K562 (cell line): ENCODE measurements at regions not wholly inside any gene's neighbourhood (a gene's known extent, or its start where the extent isn't known, plus 50 kb on each side); places are given as distances from the start of the nearest gene placed in this dataset.

Experiments
- ATAC-seq: fragments of 200-7000 bp; cut with Tn5 transposase; 3 replicates; pipeline ENCODE4 v1.9.1; 2020; ENCODE audit warnings: moderate library complexity
- BruUV-seq: library from RNA; stranded (reverse); fragments of 400-500 nt; replicated peaks from 2 replicates; lab custom pipeline; 2021; lab: Mats Ljungman, UMichigan
- CTCF ChIA-PET: fragments of 300-600 bp; formaldehyde crosslinking; extraction: SDS; loops from one replicate; lab custom pipeline; 2021; ENCODE audit warnings: low intra/inter-chr PET ratio; lab: Yijun Ruan, JAX
- POLR2A ChIA-PET: fragments of 300-600, 350-650 bp; sonication (Branson Sonifier 250); formaldehyde crosslinking; extraction: SDS; loops from one replicate; lab custom pipeline; 2021; ENCODE audit warnings: antibody characterized with exemption, inconsistent platforms; lab: Yijun Ruan, JAX
- DNase-seq, 4 experiments: peaks; one replicate each; pipeline versions ENCODE4 v3.0.0 to v3.0.0-alpha.2; 2011 to 2018; ENCODE audit warnings: low spot score in 3 of 4, mixed read lengths in 3 of 4; ENCODE audit errors: extremely low read depth in 1 of 4
- FAIRE-seq: peaks from 2 replicates; lab custom pipeline; 2011; peaks lifted over from hg19 to GRCh38; lab: Jason Lieb, UNC
- H2AFZ ChIP-seq: 2 replicates; pipeline ENCODE4 v1.6.0; 2011; ENCODE audit warnings: low read depth, low read length, control low read depth, inconsistent platforms
- H3K27ac ChIP-seq: fragments of 200-600 bp; 3 replicates; pipeline ENCODE4 v1.8.0; 2011; ENCODE audit warnings: low read depth, mild to moderate bottlenecking, control low read depth, inconsistent platforms, low read length, moderate library complexity, mixed read lengths; ENCODE audit errors: extremely low read depth
- H3K27me3 ChIP-seq, 2 experiments: fragments of 300-600 bp in 1 of 2; 2 replicates in 1 of 2; 3 replicates in 1 of 2; pipeline versions ENCODE4 v1.6.0 to v1.8.0; 2011; ENCODE audit warnings: inconsistent platforms in 2 of 2, low read length in 2 of 2, mild to moderate bottlenecking in 1 of 2, mixed read lengths in 1 of 2, moderate library complexity in 1 of 2; ENCODE audit not compliant: control insufficient read depth in 2 of 2, insufficient read depth in 2 of 2
- H3K36me3 ChIP-seq: fragments of 300-600 bp; 3 replicates; pipeline ENCODE4 v1.8.0; 2011; ENCODE audit warnings: mild to moderate bottlenecking, low read length, inconsistent platforms; ENCODE audit not compliant: control insufficient read depth, insufficient read depth
- H3K4me1 ChIP-seq, 2 experiments: fragments of 200-600 bp in 1 of 2; replicated peaks in 1 of 2; 2 replicates in 1 of 2; 3 replicates in 1 of 2; pipeline versions ENCODE4 v1.5.1 to v1.8.0; 2011; ENCODE audit warnings: inconsistent platforms in 2 of 2, low read length in 2 of 2, mild to moderate bottlenecking in 1 of 2, mixed read lengths in 1 of 2, moderate library complexity in 1 of 2; ENCODE audit not compliant: control insufficient read depth in 2 of 2, insufficient read depth in 2 of 2
- H3K4me2 ChIP-seq: 2 replicates; pipeline ENCODE4 v1.6.1; 2011; ENCODE audit warnings: low read length, control low read depth, inconsistent platforms, mixed read lengths; ENCODE audit not compliant: insufficient read depth
- H3K4me3 ChIP-seq: fragments of 200-600 bp; sonication (generic), shearing (Covaris generic); 2 replicates; pipeline ENCODE4 v1.5.1; 2016; ENCODE audit warnings: control low read depth, inconsistent platforms
- H3K79me2 ChIP-seq: fragments of 200-600 bp; 3 replicates; pipeline ENCODE4 v1.8.0; 2011; ENCODE audit warnings: low read length, inconsistent platforms; ENCODE audit not compliant: control insufficient read depth, insufficient read depth
- H3K9ac ChIP-seq, 2 experiments: 2 replicates each; pipeline versions ENCODE4 v1.6.0 to v1.6.1; 2011; ENCODE audit warnings: low read depth in 2 of 2, low read length in 2 of 2, control low read depth in 1 of 2, inconsistent platforms in 1 of 2, mild to moderate bottlenecking in 1 of 2, mixed read lengths in 1 of 2; ENCODE audit not compliant: insufficient read depth in 1 of 2
- H3K9me1 ChIP-seq: one replicate; pipeline ENCODE4 v1.6.0; 2011; ENCODE audit warnings: inconsistent platforms, mild to moderate bottlenecking, low read length, moderate library complexity; ENCODE audit not compliant: control insufficient read depth, insufficient read depth
- H3K9me3 ChIP-seq: replicated peaks from 2 replicates; pipeline ENCODE4 v1.5.1; 2011; ENCODE audit warnings: low read depth, low read length, inconsistent platforms; ENCODE audit not compliant: control insufficient read depth, insufficient read depth
- H4K20me1 ChIP-seq: replicated peaks from 2 replicates; pipeline ENCODE4 v1.6.1; 2011; ENCODE audit warnings: low read length, inconsistent platforms, mixed read lengths; ENCODE audit not compliant: control insufficient read depth, insufficient read depth
- ASH1L ChIP-seq: fragments of 450-650 bp; IDR thresholded peaks from 2 replicates; pipeline ENCODE4 v1.6.1; 2018; ENCODE audit warnings: borderline replicate concordance, mild to moderate bottlenecking, low read depth; ENCODE audit not compliant: partially characterized antibody
- BRF2 ChIP-seq: IDR thresholded peaks from 3 replicates; pipeline ENCODE4 v1.6.1; 2011; ENCODE audit warnings: borderline replicate concordance, mild to moderate bottlenecking; ENCODE audit not compliant: insufficient read length, insufficient read depth
- CLOCK ChIP-seq: fragments of 250-450 bp; sonication (Bioruptor Pico); IDR thresholded peaks from 2 replicates; pipeline ENCODE4 v1.4.0; 2020; ENCODE audit warnings: mild to moderate bottlenecking, moderate library complexity, borderline replicate concordance
- FOXJ3 ChIP-seq: sonication (generic); formaldehyde crosslinking; IDR thresholded peaks from 2 replicates; pipeline ENCODE4 v1.4.0; 2020; ENCODE audit warnings: mild to moderate bottlenecking, missing genetic modification reagents
- GABPA ChIP-seq: fragments of 200-800 bp; sonication (Bioruptor generic); conservative IDR thresholded peaks from 2 replicates; pipeline ENCODE4 v1.6.1; 2016; ENCODE audit warnings: low read depth, missing genetic modification characterization, missing compliant biosample characterization
- NCOA2 ChIP-seq, 2 experiments: fragments of 450-650 bp; IDR thresholded peaks; 2 replicates each; pipeline ENCODE4 v1.6.1; 2018; ENCODE audit warnings: mild to moderate bottlenecking in 2 of 2, moderate library complexity in 1 of 2; ENCODE audit not compliant: partially characterized antibody in 2 of 2
- NCOA6 ChIP-seq: fragments of 450-650 bp; IDR thresholded peaks from 2 replicates; pipeline ENCODE4 v1.6.1; 2017; ENCODE audit warnings: mild to moderate bottlenecking
- NR2C1 ChIP-seq, 2 experiments: fragments of 450-650 bp; IDR thresholded peaks; 2 replicates each; pipeline ENCODE4 v1.6.1; 2017; ENCODE audit warnings: mild to moderate bottlenecking in 2 of 2, antibody characterized with exemption in 1 of 2, inconsistent platforms in 1 of 2, missing compliant biosample characterization in 1 of 2, missing genetic modification characterization in 1 of 2
- RBM25 ChIP-seq: fragments of 200-400 bp; formaldehyde crosslinking; IDR thresholded peaks from 2 replicates; pipeline ENCODE4 v1.6.1; 2018; ENCODE audit warnings: low read length, low read depth, moderate library complexity; ENCODE audit not compliant: severe bottlenecking
- ZBTB34 ChIP-seq: fragments of 250-450 bp; sonication (Bioruptor Pico); IDR thresholded peaks from 2 replicates; pipeline ENCODE4 v1.8.0; 2021; ENCODE audit warnings: mild to moderate bottlenecking, moderate library complexity
- ZNF165 ChIP-seq: fragments of 250-450 bp; sonication (Bioruptor Pico); IDR thresholded peaks from 2 replicates; pipeline ENCODE4 v1.4.0; 2020; ENCODE audit warnings: borderline replicate concordance
- ZNF3 ChIP-seq: fragments of 250-450 bp; sonication (Bioruptor Pico); IDR thresholded peaks from 2 replicates; pipeline ENCODE4 v1.5.0; 2021; ENCODE audit warnings: mild to moderate bottlenecking, moderate library complexity
- ZNF740 ChIP-seq, 3 experiments: fragments of 200-800 bp in 1 of 3; sonication (Bioruptor generic) in 1 of 3; sonication (generic) in 1 of 3; formaldehyde crosslinking in 1 of 3; IDR thresholded peaks; 2 replicates each; pipeline versions ENCODE4 v1.6.1 to v1.8.0; 2016 to 2022; ENCODE audit warnings: mild to moderate bottlenecking in 2 of 3, missing compliant biosample characterization in 2 of 3, missing genetic modification characterization in 2 of 3, missing genetic modification reagents in 1 of 3
- WGBS: fragments of 100-300 bp; shearing (Covaris generic); methylation state at CpG from one replicate; pipeline ENCODE4 v1.1.6; 2016; ENCODE audit warnings: low coverage, mixed read lengths; ENCODE audit not compliant: insufficient coverage; ENCODE audit errors: missing lambda C conversion rate; 5-methylcytosine and 5-hydroxymethylcytosine counted together
- in situ Hi-C: fragments of 300-500 bp; cut with MboI; formaldehyde crosslinking; loops from 4 replicates; pipeline ENCODE4 v1.15.0; 2018; ENCODE audit warnings: inconsistent platforms, mixed read lengths
- intact Hi-C: fragments of 100-400 bp; cut with micrococcal nuclease; formaldehyde crosslinking; loops from 2 replicates; pipeline ENCODE4 v1.14.2; 2022

- FAIRE-seq (no peak), ATAC-seq (no peak), DNase-seq (no peak)
- 0% methylated on average over 2 of the region's 2 CpGs for WGBS
- no peaks in the 10 kb centered on the region for H3K9me3 ChIP-seq
- in situ Hi-C loops = no loop called here
- H3K36me3 ChIP-seq = no peaks in the 10 kb centered on the region
- no peak overlapping the region for H3K27ac ChIP-seq
- no peak overlapping the region for H3K4me3 ChIP-seq
- H2AFZ ChIP-seq = no peak overlapping the region
- H3K4me2 ChIP-seq = no peak overlapping the region
- H3K9me1 ChIP-seq = no peaks in the 10 kb centered on the region
- intact Hi-C loops = no loop called here
- H3K27me3 ChIP-seq = no peaks in the 10 kb centered on the region
- no peaks in the 10 kb centered on the region for H3K79me2 ChIP-seq
- no peak overlapping the region for H3K9ac ChIP-seq
- H4K20me1 ChIP-seq = no peaks in the 10 kb centered on the region
- BruUV-seq = no TSS peak
- POLR2A ChIA-PET = no interaction called here
- CTCF ChIA-PET = no interaction called here
- no peaks in the 10 kb centered on the region for H3K4me1 ChIP-seq
- TF ChIP-seq CLOCK (CRISPR knock-in tag) = no peak
- no peak for TF ChIP-seq ASH1L
- no peak for TF ChIP-seq NCOA6
- no peak for TF ChIP-seq ZBTB34 (CRISPR knock-in tag)
- no peak for TF ChIP-seq ZNF165 (CRISPR knock-in tag)
- no peak for TF ChIP-seq ZNF3
- no peak for TF ChIP-seq RBM25
- no peak for TF ChIP-seq GABPA (tag)
- TF ChIP-seq NR2C1 (IDR thresholded peaks at IDR 0.05) = no peak
- TF ChIP-seq NR2C1 (tag; IDR thresholded peaks at IDR 0.05) = no peak
- TF ChIP-seq NCOA2 (IDR thresholded peaks at IDR 0.05; ENCODE audit: partially characterized antibody in 2 of 2) = no peak
- no peak for TF ChIP-seq FOXJ3 (CRISPR knock-in tag)
- no peak for TF ChIP-seq ZNF740 (CRISPR knock-in tag; IDR thresholded peaks at IDR 0.05)
- TF ChIP-seq ZNF740 (tag; IDR thresholded peaks at IDR 0.05) = no peak
- no peak for TF ChIP-seq BRF2
Observed at GRCh38 chr5:91839233-91839632, 456.1 kb upstream of the ARRDC3 start.
